Prostate gland (tissue), 2 donors: ENCODE measurements at regions not wholly inside any gene's neighbourhood (a gene's known extent, or its start where the extent isn't known, plus 50 kb on each side); places are given as distances from the start of the nearest gene placed in this dataset.

ENCODE experiments used
- CTCF ChIP-seq, 4 experiments: fragments of 200-600 bp in 2 of 4; fragments of 450-650 bp in 2 of 4; sonication (generic) in 2 of 4; IDR thresholded peaks; 1 replicate in 3 of 4; 2 replicates in 1 of 4; pipeline ENCODE4 v1.5.1; 2016 to 2019; ENCODE audit warnings: antibody characterized with exemption in 4 of 4, mild to moderate bottlenecking in 2 of 4, moderate library complexity in 2 of 4
- POLR2A ChIP-seq: fragments of 450-650 bp; IDR thresholded peaks from one replicate; pipeline ENCODE4 v1.6.1; 2016; ENCODE audit warnings: antibody characterized with exemption, mild to moderate bottlenecking
- POLR2AphosphoS5 ChIP-seq: sonication (generic); formaldehyde crosslinking; IDR thresholded peaks from one replicate; pipeline ENCODE4 v1.6.1; 2017; ENCODE audit warnings: antibody characterized with exemption

GRCh38 chr6:102398788-102399390 is 1005.4 kb downstream of the GRIK2 start:
- no peak for TF ChIP-seq CTCF (IDR thresholded peaks at IDR 0.05)
- no peak for TF ChIP-seq POLR2AphosphoS5
- no peak for TF ChIP-seq POLR2A
